ENCODE measurements at regions not wholly inside any gene's neighbourhood (a gene's known extent, or its start where the extent isn't known, plus 50 kb on each side); places are given as distances from the start of the nearest gene placed in this dataset.

GRCh38 chr16:82363026-82363816, 193.2 kb upstream of the MPHOSPH6 start:
- Histone ChIP-seq H3K36me3 (no peaks in the 10 kb centered on the region), H3K27ac (no peak overlapping the region), H3K27me3 (no peaks in the 10 kb centered on the region), H3K9me3 (no peaks in the 10 kb centered on the region), H3K4me3 (no peak overlapping the region), H3K4me1 (no peaks in the 10 kb centered on the region)
- TF ChIP-seq, protein P1, sequence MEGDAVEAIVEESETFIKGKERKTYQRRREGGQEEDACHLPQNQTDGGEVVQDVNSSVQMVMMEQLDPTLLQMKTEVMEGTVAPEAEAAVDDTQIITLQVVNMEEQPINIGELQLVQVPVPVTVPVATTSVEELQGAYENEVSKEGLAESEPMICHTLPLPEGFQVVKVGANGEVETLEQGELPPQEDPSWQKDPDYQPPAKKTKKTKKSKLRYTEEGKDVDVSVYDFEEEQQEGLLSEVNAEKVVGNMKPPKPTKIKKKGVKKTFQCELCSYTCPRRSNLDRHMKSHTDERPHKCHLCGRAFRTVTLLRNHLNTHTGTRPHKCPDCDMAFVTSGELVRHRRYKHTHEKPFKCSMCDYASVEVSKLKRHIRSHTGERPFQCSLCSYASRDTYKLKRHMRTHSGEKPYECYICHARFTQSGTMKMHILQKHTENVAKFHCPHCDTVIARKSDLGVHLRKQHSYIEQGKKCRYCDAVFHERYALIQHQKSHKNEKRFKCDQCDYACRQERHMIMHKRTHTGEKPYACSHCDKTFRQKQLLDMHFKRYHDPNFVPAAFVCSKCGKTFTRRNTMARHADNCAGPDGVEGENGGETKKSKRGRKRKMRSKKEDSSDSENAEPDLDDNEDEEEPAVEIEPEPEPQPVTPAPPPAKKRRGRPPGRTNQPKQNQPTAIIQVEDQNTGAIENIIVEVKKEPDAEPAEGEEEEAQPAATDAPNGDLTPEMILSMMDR (IDR thresholded peaks at IDR 0.05): no peak
- TF ChIP-seq POLR2A (IDR thresholded peaks at IDR 0.05) (no peak), POLR2AphosphoS5 (IDR thresholded peaks at IDR 0.05) (no peak), EP300 (IDR thresholded peaks at IDR 0.05) (no peak)
- WGBS, 2 donors: 75 to 81% methylated on average over 11 of the region's 11 CpGs
- DNase-seq: no peak
- intact Hi-C loops (cut with DNase I): no loop called here

- no peak for DNase-seq
- Histone ChIP-seq H3K27me3 (no peaks in the 10 kb centered on the region), H3K4me3 (no peak overlapping the region), H3K4me1 (no peaks in the 10 kb centered on the region), H3K27ac (no peak overlapping the region), H3K9me3 (no peaks in the 10 kb centered on the region), H3K36me3 (no peaks in the 10 kb centered on the region)
- intact Hi-C loops (cut with DNase I): no loop called here
- TF ChIP-seq POLR2A (IDR thresholded peaks at IDR 0.05) (no peak), POLR2AphosphoS5 (IDR thresholded peaks at IDR 0.05) (no peak), EP300 (IDR thresholded peaks at IDR 0.05) (no peak)
- TF ChIP-seq, protein P1 (IDR thresholded peaks at IDR 0.05): no peak
- WGBS, 2 donors: 87 to 92% methylated on average over 4 of the region's 4 CpGs
Observed at GRCh38 chr16:82361885-82362284, 191.9 kb upstream of the MPHOSPH6 start.

DNA sequence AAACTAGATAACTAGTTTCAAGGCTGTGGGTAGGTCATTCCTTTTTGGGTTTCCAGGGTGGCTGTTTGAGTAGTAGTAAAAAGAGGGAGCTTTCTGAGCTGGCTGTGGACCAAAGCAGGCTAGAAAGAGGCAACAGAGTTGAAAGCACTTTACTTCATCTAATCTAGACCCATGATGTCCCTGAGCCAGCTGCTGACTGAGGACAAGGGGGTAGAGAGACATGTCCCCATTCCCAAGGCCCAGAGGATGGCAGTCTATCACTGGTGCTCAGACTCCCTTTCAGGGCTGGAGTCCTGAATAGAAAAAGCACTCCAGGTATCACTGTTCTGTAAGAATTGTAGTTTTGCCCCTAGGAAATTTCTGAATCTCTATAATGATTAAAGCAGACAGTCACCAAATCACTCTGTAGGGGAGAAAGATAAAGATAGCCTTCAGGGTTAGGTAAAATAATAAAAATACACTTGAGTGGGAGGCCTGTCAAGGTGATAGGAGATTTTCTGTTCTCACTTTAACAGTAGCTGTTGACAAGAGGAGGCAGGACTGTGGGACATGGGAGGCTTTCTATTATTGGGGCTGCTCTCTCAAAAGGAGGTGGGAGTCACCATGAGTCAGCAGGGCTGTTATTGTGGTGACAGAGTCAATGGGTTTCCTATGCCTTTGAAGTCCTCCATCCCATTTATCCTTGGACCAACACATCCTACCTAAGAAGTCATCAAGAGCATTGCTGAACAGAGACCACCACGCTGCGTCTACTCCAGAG, 190.2 kb upstream of the MPHOSPH6 start:
- Histone ChIP-seq H3K4me3 (no peak overlapping the region), H3K36me3 (no peaks in the 10 kb centered on the region), H3K27ac (no peak overlapping the region), H3K9me3 (no peaks in the 10 kb centered on the region), H3K4me1 (no peaks in the 10 kb centered on the region), H3K27me3 (no peaks in the 10 kb centered on the region)
- no peak for DNase-seq
- TF ChIP-seq POLR2A (IDR thresholded peaks at IDR 0.05) (no peak), EP300 (IDR thresholded peaks at IDR 0.05) (no peak), POLR2AphosphoS5 (IDR thresholded peaks at IDR 0.05) (no peak)
- TF ChIP-seq, protein P1 (IDR thresholded peaks at IDR 0.05): no peak
- WGBS, 2 donors: 95 to 97% methylated on average over 2 of the region's 2 CpGs
- intact Hi-C loops (cut with DNase I): no loop called here

GRCh38 chr16:82358606-82359221, 188.7 kb upstream of the MPHOSPH6 start:
- TF ChIP-seq EP300 (IDR thresholded peaks at IDR 0.05): no peak
- WGBS, 2 donors: 17 to 67% methylated on average over 7 of the region's 7 CpGs
- H3K9me3 ChIP-seq: no peaks in the 10 kb centered on the region
- no peaks in the 10 kb centered on the region for H3K4me1 ChIP-seq
- no peak for DNase-seq
- H3K27ac ChIP-seq: no peak overlapping the region
- no peak overlapping the region for H3K4me3 ChIP-seq
- H3K36me3 ChIP-seq: no peaks in the 10 kb centered on the region
- intact Hi-C loops (cut with DNase I): no loop called here
- no peaks in the 10 kb centered on the region for H3K27me3 ChIP-seq

DNA sequence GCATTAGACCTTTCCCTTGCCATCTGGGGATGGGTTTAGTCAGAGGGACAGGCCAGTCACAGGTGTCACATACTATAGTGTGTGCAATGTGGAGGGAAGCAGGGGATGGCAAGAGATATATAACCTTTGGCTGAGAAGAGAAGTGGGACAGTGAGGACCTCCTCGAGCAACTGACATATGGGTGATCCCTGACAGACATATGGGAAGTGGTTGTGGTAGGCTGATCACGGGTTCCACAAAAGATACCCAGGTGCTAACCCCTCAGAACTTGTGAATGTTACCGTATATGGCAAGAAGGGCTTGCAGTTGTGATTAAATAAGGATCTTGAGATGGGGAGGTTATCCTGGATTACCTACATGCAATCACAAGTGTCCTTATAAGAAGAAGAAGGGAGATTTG, 188.1 kb upstream of the MPHOSPH6 start:
- Histone ChIP-seq H3K36me3 (no peaks in the 10 kb centered on the region), H3K27ac (no peak overlapping the region), H3K4me3 (no peak overlapping the region), H3K9me3 (no peaks in the 10 kb centered on the region), H3K27me3 (no peaks in the 10 kb centered on the region), H3K4me1 (no peaks in the 10 kb centered on the region)
- DNase-seq: no peak
- intact Hi-C loops (cut with DNase I): no loop called here
- TF ChIP-seq, protein P1 (IDR thresholded peaks at IDR 0.05): no peak
- TF ChIP-seq POLR2AphosphoS5 (IDR thresholded peaks at IDR 0.05): no peak
- TF ChIP-seq POLR2A (IDR thresholded peaks at IDR 0.05): no peak
- TF ChIP-seq EP300 (IDR thresholded peaks at IDR 0.05): no peak
- WGBS, 2 donors: 70 to 81% methylated on average over 3 of the region's 3 CpGs

Measured in sigmoid colon (tissue), 6 donors.